OCI-LY1 (cell line): ENCODE measurements at regions not wholly inside any gene's neighbourhood (a gene's known extent, or its start where the extent isn't known, plus 50 kb on each side); places are given as distances from the start of the nearest gene placed in this dataset.

Experiments used
- CTCF ChIP-seq: fragments of 200-600 bp; sonication (generic), shearing (Covaris generic); IDR thresholded peaks from 2 replicates; pipeline ENCODE4 v1.5.1; 2017; ENCODE audit warnings: mild to moderate bottlenecking, antibody characterized with exemption, low read length, moderate library complexity, mixed read lengths
- EZH2 ChIP-seq: fragments of 200-600 bp; sonication (generic), shearing (Covaris generic); IDR thresholded peaks from 2 replicates; pipeline ENCODE4 v1.8.0; 2017; ENCODE audit warnings: borderline replicate concordance, mixed run types, mild to moderate bottlenecking, antibody characterized with exemption, low read length, moderate library complexity, mixed read lengths

GRCh38 chr18:75782826-75783225, 355.3 kb upstream of the SMIM21 start:
- TF ChIP-seq EZH2: no peak
- no peak for TF ChIP-seq CTCF
